NCI-H1436 (cell line): ENCODE measurements at regions not wholly inside any gene's neighbourhood (a gene's known extent, or its start where the extent isn't known, plus 50 kb on each side); places are given as distances from the start of the nearest gene placed in this dataset.

Experiments used
- DNase-seq: peaks from one replicate; lab custom pipeline; 2025; lab: John Stamatoyannopoulos, UW

DNA sequence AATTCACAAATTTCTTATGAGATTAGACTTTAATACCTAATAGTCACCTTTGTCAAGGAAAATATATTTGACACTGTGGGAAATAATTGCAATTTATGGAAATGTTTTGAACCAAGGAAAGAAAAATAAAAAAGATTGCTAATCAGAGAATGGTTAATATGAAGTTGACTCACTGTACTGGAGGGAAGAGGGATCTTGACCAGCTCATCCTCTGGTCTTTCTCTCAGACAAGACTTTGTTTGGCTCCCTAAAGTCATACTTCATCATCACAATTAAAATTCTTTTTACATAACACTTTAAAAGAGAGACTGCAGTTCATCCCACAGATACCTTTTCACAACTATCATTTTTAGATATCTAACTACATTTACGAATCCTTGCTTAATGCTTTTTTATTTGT lies 538.5 kb upstream of the ZEB2 start:
- no peak for DNase-seq

DNA sequence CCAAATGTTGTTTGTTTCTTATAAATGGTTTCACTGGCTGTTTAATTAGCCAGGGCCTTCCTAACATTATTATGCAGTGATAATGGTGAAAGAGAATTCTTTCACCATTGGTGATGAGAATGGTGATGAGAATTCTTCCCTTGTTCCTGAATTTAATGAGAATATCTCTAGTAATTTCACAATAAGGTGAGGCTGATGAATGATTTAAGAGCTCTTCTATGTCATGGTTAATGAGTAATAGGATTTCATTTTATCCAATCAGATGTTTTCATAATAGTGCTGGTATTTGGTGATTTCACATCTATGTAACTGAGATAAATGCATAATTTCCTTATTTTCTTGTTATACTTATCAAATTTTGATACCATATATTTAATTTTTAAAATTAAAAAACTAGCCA lies 535.7 kb upstream of the ZEB2 start:
- no peak for DNase-seq

DNA sequence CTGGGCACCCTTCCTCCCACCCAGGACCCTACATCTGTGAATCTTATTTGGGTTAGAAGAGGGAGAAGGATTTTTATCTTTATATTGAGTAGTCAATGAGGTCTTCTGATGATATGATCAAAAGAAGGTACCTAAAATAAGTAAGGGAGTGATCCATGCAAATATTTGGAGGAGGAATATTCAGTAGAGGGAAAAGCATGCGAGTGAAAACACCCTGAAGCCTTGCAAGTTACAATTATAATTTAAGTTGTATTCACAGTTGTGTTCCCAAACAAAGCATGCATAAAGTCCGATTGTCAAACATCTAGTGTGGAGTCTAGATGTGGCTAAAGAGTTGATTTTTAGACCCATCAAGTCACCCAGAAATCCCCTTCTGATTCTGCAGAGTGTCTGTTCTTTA lies 530.2 kb upstream of the ZEB2 start:
- DNase-seq: no peak

DNA sequence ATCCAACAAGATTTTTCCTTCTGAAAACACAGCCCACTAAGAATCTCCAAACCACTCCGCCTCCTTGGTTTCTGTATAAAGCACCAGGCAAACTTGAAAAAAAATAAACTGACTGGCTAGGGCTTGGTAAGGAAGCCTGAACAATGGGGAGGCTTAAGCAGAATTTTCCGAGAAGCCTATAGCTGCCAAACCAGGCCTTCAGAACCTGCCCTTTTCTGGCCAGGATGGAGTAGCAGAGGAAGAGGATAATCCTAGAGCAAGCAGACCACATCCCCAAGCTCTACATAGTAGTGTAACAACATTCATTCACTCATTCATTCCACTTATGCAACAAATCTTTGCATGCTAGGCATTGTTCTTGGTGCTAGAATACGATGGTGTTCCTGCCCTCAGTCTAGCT lies 529.6 kb upstream of the ZEB2 start:
- no peak for DNase-seq

DNA sequence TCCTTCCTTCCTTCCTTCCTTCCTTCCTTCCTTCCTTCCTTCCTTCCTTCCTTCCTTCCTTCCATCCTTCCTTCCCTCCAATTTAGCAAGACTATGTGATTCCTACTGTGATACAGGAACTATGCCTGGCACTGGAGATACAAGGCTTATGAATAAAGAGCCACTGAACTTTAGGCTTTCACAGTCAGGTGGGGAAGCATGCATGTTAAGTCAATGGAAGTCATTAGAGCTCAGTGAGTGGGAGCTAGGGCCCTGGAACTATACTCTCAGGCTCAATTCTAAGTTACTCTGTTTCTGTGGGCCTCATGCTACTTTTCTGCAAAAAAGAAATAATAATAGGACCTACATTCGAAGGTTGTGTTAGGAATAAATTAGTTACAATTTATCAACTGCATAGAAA lies 527.6 kb upstream of the ZEB2 start:
- DNase-seq: no peak

DNA sequence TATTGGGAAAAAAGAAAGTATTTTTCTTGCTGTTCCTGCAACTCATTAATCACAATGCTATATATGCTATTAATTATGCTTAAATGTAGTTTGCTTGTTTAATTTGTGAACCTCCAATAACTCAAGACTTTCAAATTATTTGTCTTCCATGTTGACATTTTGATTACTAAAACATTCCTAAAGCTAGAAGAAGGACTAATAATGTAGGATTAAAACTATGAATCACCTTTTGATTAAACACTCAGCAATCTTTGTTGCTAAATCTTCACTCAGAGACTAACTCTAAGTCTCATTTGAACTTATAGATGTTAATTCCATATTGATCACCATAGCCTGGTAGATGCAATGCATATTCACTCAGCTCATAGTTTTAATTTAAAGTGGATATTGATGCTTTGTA lies 524.6 kb upstream of the ZEB2 start:
- DNase-seq: no peak

DNA sequence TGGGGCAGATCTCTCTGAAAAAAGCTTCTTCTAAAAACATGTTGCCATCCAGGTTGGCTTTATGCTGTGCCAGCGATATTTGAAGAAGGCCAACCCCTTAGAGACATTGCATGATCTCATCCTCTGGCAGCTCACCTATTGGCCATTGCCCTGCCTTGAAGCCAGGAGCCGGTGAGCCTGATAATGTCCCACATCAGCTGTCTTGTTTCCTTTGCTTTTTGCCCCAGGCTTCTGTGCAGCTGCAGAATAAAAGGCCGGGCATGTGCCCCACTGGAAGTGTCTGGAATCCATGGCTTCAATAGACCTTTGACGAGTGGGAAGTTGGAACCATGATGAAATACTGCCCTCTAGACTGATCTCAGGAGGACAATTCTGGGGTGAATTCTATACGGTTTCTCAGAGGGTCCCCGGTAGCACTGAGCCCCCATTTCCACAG lies 523.5 kb upstream of the ZEB2 start:
- DNase-seq: no peak

DNA sequence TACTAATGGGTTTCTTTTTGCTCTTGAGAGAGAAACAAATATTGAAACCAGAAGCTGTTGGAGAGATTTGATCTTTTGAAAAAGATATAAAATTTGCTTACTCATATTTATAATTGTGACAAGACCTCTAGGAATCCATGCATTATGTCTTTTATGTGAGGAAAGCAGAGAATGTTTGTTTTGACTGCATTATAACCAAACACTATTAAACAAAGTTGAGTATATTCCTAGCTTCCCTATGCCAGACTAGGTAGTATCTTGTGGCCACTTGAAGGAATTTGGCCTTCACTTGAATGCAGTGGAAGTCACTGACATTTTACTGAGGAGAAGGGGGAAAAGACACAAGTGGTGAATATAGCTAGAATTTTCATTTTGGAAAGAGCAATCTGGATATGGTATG lies 521.8 kb upstream of the ZEB2 start:
- DNase-seq: no peak

DNA sequence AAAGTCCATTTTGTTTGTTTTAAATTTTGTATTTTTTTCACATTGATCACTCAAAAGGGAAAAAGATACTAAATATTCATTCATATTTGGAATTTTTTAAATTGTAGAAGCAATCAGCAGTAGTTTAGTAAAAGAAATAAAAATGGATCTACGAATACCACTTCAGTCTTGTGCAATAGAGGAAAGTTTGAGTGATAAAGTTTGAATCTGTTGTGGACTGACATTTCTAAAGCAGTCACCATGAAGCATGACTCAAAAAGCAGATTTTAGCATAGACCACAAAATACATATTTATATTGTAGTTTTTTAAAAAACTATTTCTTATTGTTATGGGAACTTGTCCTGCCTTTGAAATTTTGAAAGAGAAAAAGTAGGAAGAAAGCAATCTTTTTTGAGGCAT lies 520.5 kb upstream of the ZEB2 start:
- DNase-seq: no peak

DNA sequence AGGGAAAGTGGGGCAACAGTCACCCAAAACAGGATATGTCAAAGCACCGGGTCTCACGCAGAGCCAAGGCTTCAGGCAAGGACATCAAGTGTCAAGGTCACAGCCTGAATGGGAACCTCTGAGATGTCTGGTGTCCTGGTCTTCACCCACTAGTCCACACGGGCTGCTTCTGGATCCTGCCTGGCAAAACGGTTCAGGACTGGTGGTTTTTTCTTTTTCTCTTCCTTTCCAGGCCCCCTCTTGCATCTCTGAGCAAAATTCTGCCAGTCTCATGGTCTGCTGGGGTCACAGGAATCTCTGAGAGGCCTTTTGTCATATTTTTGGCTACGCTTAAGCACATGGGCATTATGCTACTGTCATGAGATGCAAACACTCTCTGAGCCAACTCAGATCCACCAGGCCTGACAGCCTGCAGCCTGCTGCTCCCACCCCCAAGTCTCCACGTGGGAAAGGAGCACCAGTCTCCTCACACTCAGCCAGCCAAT lies 518.2 kb upstream of the ZEB2 start:
- no peak for DNase-seq

DNA sequence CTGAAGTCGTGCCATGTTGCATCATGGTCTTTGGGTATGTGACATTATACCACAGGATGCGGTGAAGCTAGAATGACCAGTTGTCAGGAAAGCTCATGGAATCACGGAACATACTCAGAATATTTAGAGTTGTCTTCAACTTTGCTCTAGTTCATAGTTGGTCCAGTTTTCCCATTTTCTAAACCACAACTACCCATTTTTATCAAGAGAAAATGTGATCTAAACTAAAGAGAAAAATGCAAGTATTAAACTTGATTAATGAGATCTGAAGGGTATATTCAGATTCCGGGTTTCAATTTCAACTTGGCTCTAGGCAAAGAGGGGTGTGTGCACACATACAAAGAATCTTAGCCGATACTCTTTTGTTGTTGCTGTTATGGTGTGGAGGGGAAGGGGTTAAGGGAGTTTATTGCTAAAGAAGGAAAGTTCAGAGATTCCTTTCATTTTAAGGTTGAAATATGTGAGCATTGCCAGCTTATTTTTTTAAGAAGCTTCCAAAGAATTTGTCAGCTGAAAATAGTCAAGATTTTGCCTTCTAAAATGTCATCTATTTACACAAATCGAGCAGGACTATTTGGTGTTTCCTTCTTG lies 516.6 kb upstream of the ZEB2 start:
- no peak for DNase-seq

DNA sequence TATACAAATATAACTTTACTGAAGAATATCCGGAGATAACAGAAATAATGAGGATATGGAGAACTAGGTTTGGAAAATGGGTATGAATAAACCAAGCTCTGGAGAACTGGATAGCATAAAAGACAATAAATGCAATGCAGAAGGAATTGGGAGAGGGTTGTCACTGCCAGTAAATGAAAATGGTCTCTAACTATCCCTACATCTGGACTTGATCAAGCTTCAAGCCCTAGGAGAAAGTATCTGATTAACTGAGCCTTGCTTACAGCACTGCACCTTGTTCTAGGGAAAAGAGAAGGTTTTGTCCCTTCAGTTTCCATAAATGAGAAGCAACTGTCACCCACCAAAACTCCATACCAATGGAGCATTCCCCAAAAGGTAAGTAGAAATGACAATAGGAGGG lies 514.6 kb upstream of the ZEB2 start:
- no peak for DNase-seq

DNA sequence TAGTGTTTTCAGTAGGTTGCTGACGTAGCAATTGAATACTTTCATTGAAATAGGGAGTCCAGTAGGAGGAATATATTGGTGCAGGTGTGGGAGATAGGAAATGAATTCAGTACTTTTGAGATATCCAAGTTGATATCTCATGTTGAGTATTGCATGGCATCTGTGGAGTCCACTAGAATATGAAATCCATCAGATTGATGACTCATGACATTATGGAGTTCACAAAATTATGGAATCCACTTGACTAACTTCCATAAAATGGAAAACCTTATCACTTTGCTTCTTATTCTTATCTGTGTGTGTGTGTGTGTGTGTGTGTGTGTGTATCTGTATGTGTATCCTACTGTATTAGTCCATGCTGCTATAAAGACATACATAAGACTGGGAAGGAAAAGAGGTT lies 513.5 kb upstream of the ZEB2 start:
- no peak for DNase-seq

DNA sequence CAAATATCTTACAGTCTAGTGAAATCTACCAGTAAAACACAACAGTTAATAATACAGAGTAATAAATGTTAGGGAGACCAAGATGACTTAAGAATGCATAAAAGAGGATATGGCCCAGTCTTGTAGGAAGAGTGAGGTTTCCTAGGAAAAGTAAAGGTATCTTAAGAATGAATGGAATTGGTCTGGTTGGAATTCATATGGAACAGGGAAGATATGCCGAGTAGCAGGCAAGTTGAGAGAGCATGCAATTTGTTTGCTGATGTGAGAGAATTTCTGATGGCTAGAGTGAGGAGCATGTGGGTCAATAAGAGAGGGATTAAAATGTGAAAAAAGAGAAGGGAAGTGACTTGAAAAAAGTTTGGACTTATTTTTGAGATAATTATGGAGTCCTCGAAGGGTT lies 512.9 kb upstream of the ZEB2 start:
- DNase-seq: no peak

DNA sequence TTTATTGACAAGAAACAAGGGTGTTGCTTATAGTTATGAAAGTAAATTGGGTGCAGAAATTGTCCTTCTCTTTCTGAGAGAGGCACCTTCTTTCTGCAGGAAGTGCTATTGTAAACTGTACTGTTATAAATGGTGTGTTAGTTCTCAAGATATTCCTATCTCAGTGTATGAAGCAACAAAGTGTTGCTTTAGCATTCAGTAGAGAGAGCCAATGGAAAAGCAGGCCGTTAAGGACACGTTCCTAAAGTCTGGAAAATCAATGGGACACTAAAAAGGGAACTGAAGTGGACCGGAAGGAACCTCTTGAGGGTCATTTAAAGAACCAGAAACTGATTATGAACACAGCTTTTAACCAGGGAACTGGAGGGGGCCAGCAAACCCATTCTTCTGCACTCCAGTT lies 510.0 kb upstream of the ZEB2 start:
- DNase-seq: no peak

DNA sequence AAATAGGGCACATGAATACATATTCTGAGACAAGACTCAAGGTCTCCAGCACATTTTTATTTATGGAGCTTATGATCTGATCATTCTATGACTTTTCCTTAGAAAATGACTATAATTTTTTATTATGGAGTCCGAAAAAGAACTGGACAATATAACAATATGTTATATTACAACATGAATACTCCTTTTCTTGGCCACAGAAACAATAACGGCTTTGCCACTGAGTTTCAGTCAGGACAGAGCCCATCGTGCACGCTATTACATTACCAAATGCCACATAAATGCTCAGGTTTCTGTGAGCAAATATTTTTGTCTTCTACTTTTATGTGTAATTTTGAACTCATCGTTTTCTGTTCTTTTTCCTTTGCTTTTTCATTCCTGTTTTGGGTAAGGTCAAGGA lies 509.2 kb upstream of the ZEB2 start:
- DNase-seq: no peak

DNA sequence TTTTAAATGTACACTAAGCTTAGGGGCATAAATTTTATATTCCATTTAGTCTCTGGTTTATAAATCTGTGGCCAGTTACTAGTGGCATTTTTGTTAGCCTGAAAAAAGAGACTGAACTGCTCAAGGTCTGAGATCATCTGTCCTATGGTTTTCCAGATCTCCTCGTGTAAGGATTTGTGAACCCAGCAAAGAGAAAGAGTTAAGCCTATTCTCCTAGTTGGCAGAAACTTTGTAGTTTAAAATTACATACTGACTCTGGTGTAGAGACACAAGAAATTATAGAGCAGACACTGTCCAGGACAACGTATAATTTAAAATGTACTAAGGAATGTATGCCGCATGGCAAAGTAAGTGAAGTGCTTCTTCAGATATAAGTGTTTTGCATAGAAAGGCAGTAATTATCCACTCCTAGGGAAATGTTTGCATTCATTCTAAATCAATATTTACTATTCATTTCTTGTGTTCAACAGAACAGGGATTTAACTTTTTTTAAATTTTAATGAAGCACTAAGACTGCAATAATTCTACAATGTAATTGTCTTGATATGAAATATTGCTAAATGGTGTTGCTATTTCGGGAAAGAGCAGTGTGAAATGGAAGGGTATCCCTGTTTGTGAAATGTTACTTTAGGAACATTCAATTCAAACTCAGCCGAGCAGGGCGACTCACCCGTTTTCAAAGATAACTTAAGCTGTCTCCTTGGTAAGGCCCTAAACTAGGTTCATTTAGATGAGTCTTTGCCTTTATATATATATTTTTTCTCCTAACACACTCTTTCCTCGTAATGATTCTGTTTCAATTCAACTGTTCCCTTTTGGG lies 508.4 kb upstream of the ZEB2 start:
- peak; percentile 15 for DNase-seq

DNA sequence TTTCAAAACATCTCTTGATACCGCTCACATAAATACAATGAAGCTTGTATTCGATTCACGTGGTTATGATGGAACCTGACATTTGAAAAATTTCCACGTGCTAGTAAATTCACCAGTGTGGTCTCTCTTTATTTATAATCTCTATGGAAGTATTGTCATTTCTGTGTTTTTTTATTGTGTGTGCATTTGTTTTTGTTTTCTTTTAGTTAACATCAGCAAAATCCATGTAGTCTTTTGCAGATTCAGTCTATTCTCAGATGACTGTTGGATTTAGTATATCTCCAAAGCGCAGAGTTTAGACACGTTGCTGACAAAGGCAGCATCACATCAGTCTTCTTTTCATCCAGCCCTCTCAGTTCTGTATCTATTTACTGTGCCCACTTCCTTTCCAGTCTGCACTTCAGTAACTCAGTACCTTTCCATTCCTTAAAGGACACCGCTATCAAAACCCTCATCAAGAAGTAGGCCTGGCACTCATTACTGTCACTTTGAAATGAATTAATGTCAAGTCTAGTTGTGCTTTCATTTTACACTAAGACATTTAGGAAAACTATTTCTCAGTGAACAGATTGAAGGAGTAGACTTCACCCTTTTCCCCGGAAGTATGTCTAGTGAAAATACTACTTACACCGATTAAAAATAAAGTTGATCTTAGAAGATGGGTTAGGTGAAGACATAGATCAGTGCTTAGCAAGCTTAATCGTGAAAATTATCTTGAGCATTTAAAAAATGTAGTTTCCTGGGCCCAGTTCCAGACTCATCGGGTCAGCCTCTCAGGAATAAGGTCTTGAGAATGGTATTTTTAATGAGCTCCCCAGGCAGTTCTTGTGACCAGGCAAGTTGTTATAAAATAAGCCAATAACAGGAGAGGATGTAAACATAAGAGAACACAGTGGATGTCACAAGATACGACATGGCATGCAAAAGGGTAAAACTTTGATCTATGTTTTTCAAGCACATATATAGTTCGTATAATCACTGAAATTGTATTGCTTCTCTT lies 506.8 kb upstream of the ZEB2 start:
- no peak for DNase-seq

DNA sequence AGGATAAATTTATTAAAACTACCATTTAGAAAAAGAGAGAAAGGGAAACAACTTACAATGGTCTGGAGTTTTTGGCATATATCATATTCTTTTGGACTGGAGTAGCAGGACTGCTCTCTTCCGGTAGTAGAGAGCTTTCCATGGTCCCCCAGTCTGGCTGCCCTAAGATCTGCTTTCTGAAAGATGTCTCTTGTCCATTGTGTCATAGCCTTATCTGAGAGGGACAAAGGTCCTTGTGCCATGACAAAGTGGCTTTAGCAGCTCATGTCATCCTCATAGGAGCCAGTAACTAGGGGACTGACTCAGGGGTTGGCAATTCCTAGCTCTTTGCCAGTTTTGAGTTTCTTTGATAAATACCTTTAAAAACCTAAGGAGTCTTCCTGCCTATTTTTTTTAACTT lies 505.5 kb upstream of the ZEB2 start:
- no peak for DNase-seq

DNA sequence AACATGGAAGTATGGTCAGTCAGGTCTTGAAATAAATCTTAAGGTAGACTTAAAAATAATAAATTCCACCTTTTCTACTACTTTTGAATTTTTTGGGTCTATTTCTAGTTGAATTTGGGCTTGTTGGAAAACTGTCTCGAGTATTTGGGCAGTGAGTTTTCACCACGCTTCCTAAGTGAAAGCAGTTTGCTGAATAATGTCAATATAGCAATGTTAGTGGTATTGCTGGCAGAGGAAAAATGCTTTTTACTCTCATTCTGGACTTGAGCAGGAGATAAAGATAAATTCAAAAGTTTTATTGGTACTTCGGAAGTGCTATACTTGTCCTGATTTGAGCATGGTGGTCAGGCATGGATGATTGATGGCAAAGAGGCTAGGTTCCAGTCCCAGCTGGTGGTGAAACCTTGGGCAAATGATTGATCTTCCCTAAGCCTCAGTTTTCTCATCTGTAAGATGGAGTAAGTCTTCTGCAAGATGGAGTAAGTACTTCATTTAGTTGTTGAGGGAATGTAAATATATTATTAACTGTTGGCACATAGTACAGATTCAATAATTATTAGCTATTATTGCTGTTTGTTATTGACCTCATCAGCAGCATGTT lies 503.5 kb upstream of the ZEB2 start:
- DNase-seq: no peak

DNA sequence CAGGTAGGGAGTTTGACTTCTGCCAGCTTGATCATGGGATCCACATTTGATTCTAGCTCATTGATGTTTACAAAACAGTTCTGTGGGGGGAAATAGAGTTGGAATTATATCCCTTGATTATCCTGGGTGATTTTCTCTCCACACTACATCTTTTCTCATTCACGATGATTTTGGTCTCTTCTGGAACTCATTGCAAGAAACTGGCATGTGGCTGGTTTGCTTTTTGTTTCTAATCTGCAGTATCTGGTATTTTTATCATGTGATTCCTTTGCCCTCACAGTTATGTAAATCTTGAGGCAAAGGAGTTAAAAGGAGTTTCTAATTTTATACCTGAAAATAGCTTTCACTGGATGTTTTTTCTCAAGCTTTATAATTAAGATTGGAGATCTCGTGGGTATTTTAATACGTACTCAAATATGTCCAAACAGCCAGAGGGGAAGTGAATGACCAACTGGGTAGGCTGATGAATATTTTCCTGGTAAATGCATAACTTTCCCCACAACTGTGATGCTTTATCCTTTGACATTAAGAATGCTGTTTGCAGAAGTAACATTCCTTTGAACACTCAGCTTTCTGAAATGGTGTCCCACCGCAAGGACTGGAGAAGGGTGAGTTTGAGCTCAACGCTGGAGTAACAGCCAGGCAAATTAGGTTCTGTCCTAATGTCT lies 502.9 kb upstream of the ZEB2 start:
- DNase-seq: no peak
